GM18909 (cell line): ENCODE measurements at regions not wholly inside any gene's neighbourhood (a gene's known extent, or its start where the extent isn't known, plus 50 kb on each side); places are given as distances from the start of the nearest gene placed in this dataset.

Experiments used
- ATAC-seq: cut with Tn5 transposase; IDR thresholded peaks from one replicate; pipeline ENCODE4 v1.9.1; 2021; ENCODE audit warnings: mild to moderate bottlenecking; ENCODE audit not compliant: unreplicated experiment, poor library complexity

DNA sequence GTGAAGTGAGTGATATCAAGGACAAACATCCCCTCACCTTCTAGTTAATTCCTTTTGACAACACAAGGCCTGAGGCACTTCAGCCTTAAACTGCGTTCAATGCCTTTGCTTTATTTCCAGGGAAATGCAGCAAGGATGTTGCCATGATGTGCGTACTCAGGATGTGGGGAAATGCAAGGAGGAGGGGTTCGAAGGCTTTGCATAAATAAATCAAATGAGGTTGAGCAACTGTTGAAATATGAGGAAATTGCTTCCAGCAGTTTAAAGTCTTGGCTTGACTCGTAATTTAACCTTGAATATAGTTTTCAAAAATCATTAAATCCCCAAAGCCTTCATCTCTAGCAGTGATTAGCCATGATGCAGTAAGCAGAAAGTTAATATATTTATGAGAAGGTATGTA, 81.8 kb upstream of the CCL2 start:
- no peak for ATAC-seq

DNA sequence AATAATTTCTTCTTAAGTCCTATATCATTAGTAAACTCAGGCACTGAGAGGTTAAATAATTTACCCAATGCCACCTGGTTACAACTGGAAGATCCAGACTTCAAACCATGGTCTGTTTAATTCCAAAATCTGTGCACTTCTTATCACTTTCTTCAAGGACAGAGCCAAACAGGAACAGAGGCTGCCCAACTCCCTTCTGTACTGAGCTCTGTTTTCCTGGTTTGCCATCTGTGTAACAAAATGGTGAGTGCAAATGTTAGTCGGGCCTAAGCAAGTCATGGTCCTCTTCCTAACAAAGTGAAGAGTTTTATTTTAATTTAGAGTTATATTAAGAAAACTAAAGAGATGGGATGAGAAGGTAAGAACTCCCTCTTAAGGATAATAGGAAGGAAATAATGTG, 80.6 kb upstream of the CCL2 start:
- ATAC-seq = no peak

- ATAC-seq = no peak
Measured at GRCh38 chr17:34176440-34176839, 78.6 kb upstream of the CCL2 start.

DNA sequence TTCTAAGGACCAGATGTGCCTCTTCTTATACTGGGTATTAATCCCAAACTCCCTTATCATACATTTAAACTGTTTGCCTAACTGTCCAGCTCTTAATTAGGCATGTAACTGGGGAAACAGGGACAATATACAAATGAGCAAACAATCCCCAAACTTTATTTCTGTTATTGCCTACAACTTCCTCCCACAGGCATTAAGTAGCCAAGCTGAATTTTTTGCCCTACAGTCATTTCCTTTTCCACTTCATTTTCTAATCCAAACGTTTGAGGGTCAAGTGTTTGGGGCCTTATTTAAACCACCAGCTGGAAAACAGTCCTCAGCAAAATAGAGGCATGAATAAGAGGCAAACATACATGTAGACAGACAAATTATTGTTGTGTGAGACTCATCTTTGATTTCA, 77.4 kb upstream of the CCL2 start:
- no peak for ATAC-seq

GRCh38 chr17:34178092-34178491, 77.0 kb upstream of the CCL2 start:
- ATAC-seq = no peak

GRCh38 chr17:34182036-34182803, 72.9 kb upstream of the CCL2 start:
- no peak for ATAC-seq

DNA sequence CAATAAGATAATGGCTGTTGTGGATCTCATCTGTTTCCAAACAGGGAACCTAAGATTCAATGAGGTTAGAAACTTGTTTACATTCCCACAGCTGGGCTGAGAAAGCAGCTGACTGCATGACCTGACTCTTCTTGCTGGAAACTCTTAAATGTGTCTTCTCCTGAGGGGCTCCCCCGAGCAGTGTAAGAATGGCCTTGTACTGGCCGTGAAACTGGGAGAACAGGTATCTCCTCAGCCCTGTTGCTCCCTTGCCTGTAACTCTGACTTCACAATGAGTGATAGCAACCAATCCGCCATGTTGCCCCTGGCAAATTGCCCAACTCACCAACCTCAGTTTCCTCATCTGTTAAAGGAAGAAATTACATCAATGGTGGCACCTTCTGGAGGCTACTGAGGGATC, 59.1 kb upstream of the CCL2 start:
- no peak for ATAC-seq

DNA sequence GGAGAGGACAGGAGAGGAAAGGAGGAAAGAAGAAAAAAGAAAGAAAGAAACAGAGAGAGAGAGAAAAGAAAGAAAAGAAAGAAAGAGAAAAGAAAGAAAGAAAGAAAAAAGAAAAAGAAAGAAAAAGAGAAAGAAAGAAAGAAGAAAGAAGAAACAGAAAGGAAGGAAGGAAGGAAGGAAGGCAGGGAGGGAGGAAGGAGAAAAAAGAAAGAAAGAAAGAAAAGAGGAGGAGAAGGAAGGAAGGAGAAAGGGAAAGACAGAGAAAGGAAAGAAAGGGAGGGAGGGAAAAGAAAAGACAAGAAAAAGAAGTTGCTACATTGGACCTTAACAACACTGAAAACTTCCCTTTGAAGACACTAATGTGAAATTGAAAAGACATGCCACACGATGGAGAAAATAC, 56.6 kb upstream of the CCL2 start:
- no peak for ATAC-seq

GRCh38 chr17:34199454-34199853, 55.6 kb upstream of the CCL2 start:
- no peak for ATAC-seq

DNA sequence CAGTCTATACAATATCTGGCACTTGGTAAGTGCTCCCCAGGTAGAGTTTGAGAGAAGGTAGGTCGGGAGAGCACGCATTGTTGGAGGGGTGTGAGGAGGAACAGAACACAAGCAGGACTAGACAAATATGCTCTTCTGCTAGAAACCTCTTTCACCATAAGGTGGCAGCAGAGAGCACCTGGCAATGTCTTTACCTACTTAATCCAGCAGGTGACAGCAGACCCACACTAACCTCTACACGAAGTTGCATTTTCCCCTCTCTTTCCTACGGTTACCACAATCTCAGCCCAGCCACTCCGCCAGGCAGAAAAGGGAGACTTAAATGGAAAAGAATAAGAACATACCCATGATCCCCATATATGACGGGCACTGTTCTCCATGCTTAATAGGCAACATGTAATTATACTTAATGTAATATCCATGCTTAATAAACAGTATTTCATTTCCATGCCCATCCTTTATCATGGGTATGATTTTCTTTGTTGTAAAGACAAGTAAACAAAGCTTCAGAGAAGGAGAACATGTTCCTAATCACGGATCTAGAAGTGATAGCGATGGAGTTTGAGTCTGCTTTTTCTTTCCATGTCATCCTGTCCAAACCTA, 55.1 kb upstream of the CCL2 start:
- ATAC-seq = no peak

DNA sequence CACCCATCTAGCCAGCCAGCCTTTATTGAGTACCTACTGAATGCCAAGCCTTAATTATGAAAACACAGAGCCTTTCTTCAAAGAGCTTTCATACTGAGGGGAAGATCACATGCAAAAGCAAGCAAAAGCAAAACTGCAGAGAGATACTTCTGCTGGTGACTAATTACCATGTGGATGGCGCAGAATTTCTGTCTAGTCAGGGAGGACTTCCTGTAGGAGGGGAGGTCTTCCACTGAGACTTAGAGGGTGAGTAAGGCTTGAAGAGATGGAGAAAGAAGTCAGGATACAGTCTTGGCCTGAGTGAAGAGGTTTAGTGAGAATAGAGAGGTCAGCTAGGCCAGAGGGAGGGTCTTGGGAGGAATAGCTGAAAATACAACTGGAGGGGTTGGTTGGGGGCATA, 53.9 kb upstream of the CCL2 start:
- ATAC-seq = no peak

GRCh38 chr17:34201767-34202166, 53.3 kb upstream of the CCL2 start:
- ATAC-seq = no peak

- no peak for ATAC-seq
Measured at GRCh38 chr17:34203018-34203638, 52.0 kb upstream of the CCL2 start.

DNA sequence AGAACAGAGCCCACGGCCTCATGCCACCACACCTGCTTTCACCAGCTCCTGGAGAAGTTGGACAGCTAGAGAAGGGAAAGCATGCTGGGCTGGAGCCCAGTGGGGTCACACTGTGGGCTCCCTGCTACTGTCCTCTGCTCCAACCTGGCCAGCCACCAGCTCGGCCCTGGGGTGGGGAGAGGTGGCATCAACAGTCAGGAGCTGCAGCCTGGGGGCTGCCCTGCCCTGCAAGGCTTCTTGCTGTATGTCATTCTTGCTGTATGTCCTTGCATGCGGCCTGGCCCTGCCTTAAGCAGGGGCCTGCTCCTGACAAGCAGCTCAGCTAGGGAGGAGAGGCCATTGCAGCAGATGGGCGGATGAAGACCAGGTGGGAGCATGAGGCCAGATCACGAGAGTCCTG, 50.7 kb upstream of the CCL2 start:
- ATAC-seq = no peak
